ENCODE measurements at regions not wholly inside any gene's neighbourhood (a gene's known extent, or its start where the extent isn't known, plus 50 kb on each side); places are given as distances from the start of the nearest gene placed in this dataset.
"Not testable (repeated sequence)": the region's sequence is repeated elsewhere in the genome, so short reads cannot be mapped to it uniquely, and the experiment has no call there.

DNA sequence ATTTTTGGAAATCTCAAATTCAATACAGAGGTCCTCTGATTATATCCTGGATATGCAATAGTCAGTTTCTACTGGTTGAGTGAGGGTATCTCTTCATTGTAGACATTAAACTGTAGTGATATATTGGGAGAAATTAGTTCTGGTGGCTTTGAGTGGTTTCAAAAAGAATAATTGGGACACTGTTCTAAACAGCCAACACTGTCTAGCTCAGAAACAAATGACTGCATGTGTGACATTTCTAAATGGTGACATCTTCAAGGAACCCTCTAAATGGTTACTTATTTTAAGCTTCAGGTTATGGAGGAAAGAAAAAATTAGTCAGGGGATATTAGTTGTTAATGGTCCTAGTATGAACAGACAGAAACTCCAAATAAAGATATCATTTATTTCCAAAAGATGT is 186.2 kb downstream of the LARP7 start:
- no peak for FAIRE-seq
- no peak for DNase-seq (ENCODE audit: insufficient read length, low spot score)
- TF ChIP-seq, protein P1, sequence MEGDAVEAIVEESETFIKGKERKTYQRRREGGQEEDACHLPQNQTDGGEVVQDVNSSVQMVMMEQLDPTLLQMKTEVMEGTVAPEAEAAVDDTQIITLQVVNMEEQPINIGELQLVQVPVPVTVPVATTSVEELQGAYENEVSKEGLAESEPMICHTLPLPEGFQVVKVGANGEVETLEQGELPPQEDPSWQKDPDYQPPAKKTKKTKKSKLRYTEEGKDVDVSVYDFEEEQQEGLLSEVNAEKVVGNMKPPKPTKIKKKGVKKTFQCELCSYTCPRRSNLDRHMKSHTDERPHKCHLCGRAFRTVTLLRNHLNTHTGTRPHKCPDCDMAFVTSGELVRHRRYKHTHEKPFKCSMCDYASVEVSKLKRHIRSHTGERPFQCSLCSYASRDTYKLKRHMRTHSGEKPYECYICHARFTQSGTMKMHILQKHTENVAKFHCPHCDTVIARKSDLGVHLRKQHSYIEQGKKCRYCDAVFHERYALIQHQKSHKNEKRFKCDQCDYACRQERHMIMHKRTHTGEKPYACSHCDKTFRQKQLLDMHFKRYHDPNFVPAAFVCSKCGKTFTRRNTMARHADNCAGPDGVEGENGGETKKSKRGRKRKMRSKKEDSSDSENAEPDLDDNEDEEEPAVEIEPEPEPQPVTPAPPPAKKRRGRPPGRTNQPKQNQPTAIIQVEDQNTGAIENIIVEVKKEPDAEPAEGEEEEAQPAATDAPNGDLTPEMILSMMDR (IDR thresholded peaks at IDR 0.05; ENCODE audit: insufficient read depth, missing control alignments): no peak

DNA sequence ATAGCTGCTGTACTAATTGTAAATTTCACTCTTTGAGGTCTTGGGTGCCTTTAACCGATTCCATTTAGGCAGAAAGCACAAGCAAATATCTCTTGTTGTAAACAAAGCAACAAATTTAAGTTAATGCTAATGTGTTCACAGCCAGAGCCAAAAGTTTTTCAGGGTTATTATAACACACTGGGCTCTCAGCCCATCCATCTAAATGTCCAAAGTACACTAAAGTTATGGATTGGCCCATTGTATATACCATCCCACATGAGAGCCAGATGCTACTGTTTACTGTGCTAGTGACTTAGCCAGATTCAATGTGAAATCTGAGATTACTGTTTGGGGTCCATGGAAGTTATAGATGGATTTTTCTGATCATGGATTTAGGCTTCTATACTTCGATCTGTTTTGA is 186.7 kb downstream of the LARP7 start:
- DNase-seq (ENCODE audit: insufficient read length, low spot score) (no peak), FAIRE-seq (no peak)
- TF ChIP-seq, protein P1 (IDR thresholded peaks at IDR 0.05; ENCODE audit: insufficient read depth, missing control alignments): no peak

DNA sequence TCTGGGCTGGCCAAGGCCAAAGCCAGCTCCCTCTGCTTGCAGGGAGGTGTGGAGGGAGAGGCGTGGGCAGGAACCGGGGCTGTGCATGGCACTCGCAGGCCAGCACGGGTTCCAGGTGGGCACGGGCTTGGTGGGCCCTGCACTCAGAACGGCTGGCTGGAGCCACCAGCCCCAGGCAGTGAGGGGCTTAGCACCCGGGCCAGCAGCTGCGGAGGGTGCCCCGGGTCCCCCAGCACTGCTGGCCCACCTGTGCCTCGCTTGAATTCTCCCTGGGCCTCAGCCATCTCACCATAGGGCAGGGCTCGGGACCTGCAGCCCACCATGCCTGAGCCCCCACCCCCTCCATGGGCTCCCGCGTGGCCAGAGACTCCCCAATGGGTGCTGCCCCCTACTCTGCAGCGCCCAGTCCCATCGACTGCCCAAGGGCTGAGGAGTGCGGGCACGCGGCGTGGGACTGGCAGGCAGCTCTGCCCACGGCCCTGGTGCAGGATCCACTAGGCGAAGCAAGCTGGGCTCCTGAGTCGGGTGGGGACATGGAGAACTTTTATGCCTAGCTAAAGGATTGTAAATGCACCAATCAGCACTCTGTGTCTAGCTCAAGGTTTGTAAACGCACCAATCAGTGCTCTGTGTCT is 193.9 kb downstream of the LARP7 start:
- FAIRE-seq (no peak), DNase-seq (ENCODE audit: insufficient read length, low spot score) (no peak)
- TF ChIP-seq, protein P1 (IDR thresholded peaks at IDR 0.05; ENCODE audit: insufficient read depth, missing control alignments): no peak

DNA sequence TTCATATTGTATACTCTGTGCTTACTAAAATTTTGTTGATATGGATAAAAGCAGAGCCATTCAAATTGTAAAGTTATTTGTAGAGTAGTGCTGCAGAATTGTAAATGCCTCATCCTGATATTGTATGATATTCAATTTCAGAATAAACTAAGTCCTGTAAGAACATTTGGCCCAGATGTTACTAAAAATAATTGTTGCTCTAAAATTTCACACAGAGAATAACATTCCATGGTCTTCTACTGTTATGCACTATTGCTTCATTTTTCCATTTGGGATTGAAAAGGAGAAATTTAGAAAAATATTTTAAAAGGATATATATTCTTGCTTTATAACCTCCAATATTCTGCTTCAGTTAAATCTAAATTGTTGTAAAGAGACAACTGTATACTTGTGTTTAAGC is 195.6 kb downstream of the LARP7 start:
- TF ChIP-seq, protein P1 (IDR thresholded peaks at IDR 0.05; ENCODE audit: insufficient read depth, missing control alignments): no peak
- DNase-seq (ENCODE audit: insufficient read length, low spot score) (no peak), FAIRE-seq (no peak)

DNA sequence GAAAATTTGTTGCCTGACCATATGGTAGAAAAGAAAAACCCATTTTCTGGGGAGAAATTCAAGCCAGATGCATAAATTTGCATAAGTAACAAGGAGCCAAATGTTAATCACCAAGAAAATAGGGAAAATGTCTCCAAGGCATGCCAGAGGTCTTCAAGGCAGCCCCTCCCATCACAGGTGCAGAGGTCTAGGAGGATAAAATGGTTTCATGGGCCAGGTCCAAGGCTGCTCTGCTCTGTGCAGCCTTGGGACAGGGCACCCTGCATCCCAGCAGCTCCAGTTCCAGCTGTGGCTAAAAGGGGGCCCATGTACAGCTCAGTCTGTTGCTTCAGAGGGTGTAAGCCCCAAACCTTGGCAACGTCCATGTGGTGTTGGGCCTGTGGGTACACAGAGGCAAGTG is 200.0 kb downstream of the LARP7 start:
- FAIRE-seq: no peak
- no peak for DNase-seq (ENCODE audit: insufficient read length, low spot score)
- TF ChIP-seq, protein P1 (IDR thresholded peaks at IDR 0.05; ENCODE audit: insufficient read depth, missing control alignments): no peak

DNA sequence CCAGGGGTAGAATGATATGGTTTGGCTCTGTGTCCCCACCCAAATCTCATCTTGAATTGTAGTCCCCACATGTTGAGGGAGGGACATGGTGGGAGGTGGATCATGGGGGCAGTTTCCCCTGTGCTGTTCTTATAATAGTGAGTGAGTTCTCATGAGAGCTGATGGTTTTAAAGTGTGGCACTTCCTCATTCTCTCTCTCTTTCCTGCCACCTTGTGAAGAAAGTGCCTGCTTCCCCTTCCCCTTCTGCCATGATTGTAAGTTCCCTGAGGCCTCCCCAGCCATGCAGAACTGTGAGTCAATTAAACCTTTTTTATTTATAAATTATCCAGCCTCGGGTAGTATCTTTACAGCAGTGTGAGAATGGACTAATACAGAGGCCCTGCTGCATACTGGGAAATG is 201.1 kb downstream of the LARP7 start:
- not testable (repeated sequence) for DNase-seq (ENCODE audit: insufficient read length, low spot score); FAIRE-seq

DNA sequence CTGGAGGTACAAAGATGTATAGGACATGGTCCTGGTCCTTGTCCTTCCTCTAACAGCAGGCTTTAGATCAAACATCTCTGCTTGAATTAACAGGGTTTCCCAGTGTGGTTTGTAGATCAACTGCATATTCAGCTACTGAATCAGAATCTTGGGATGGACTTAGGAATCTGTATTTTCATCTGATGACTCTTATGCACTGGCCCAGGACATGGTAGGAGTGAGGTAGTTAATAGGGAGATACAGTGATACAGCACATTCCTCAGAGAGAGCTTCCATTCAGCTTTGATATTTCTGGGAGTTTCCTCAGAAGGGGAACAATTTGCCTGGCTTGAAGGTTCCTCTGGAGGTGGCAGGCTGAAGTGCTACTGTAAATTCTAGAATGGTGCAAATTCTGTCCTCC is 203.1 kb downstream of the LARP7 start:
- DNase-seq (ENCODE audit: insufficient read length, low spot score): no peak

More for the DNA sequence above, 203.1 kb downstream of the LARP7 start:
- FAIRE-seq: no peak
- TF ChIP-seq, protein P1 (IDR thresholded peaks at IDR 0.05; ENCODE audit: insufficient read depth, missing control alignments): no peak
